Muscle of back (tissue), 3 donors: ENCODE measurements at regions not wholly inside any gene's neighbourhood (a gene's known extent, or its start where the extent isn't known, plus 50 kb on each side); places are given as distances from the start of the nearest gene placed in this dataset.

Source experiments
- DNase-seq, 3 donors: peaks; one replicate each; pipeline versions ENCODE4 v3.0.0 to v3.0.0-alpha.2; 2013

GRCh38 chr11:70824605-70825245 is 426.4 kb downstream of the CTTN start:
- no peak for DNase-seq

DNA sequence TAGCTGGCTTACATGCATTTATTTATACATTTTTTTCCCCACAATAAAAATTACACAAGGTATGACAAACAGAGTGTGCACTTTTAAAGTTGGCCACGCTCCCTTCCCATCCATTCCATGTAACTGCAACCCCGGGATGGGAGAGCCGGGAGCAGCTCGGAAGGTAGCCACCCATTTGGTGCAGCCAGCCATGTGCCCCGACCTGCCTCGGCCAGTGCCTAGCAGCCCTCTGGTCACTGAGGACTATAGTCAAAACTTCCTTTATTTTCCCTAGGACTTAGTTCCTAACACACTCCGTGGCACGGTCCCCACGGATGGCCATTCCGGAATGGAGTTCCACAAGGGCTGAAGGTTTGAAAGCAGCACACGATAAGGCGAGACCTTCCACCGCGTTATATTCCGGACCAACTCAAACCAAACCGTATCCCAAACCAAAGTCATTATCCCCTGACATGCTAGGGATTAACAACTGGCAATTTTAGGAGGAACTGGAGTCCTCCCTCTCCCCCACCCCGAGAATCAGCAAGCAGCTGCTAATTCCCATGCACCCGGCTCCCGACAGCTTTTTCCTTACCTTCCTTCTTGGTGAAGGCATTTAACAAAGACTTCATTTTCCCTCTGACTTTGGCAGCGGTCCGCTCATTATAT is 426.4 kb downstream of the SHANK2 start:
- DNase-seq: no peak

GRCh38 chr11:70826541-70827335 is 425.6 kb downstream of the SHANK2 start:
- DNase-seq: peak; percentile 30 to 70 (median 38)

DNA sequence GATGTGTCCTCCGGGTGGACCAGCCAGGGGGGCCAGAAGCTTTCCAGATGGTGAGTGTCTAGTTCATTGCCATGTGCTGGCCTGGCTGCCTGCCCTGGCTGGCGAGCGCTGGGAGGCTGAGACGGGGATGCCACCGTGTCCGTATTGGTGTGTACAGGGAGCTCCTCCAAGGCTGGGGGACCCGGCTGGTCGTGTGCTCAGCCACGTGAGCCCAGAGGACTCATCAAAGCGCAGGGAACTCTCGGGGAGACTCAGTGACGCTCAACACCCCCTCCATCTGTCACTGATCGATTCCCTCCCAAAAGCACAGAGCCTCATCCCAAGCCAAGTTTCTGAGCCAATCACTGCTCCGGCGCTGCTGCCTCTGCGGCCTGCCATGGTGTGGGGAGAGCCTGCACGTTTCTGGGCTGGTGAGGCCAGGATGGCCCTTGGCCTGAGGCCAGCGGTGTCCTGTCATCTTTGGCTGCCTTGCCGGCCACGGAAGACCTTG is 423.7 kb downstream of the SHANK2 start:
- DNase-seq: peak; percentile 29 to 68 (median 37)

DNA sequence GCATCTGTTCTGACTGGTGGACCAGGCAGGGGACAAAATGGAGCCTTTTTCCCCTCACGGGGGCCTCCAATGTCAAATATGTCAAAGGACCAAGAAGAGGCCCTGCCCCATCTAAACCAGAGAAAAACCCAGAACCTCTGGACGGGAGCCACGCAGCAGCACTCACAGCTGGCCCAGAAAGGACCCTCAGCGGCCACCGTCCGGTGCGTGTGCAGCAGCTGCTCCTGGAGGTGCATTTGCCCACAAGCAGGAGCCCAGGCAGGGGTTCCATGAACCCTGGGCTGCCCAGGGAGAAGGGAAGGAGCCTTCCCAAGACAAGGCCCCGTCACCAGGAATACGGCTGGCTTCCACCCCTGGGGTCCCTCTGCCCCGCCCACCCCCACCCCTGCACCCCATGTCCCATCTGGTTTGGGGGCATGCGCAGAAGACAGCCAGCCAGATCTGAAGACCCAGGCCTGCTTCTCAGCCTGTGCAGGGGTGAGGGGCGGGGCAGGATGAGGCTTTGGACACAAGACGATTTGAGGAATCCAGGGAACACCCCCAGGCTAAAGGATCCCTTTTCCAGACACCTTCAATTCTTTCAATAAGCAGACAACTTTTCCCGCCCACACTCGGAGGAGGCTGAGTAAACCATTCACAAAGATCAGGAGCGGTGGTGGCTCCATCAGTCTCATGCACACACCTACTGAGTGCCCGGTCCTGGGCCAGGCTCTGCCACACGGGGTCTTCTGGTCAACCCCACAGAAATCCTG is 423.1 kb downstream of the SHANK2 start:
- DNase-seq: no peak

DNA sequence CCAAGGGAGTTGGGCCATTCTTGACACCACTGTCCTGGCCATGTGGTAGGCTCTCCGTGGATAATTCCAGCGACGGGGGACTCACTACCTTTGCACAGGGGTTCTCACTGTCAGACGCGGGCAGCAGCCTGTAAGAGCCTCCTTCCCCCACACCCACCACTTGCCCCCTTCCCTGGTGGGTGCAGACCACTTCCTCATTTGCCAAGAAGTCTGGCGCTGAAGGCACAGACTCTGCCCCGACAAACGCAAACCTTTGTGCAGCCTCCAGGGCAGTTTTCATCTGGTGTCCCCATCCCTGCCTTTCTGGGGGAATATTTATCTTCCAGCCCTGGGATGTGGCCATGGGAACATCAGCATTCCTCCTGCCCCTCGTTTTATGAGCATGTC is 422.5 kb downstream of the SHANK2 start:
- DNase-seq: no peak

GRCh38 chr11:70833011-70833410 is 419.4 kb downstream of the SHANK2 start:
- DNase-seq: no peak

- DNase-seq: no peak
These were observed 418.8 kb downstream of the SHANK2 start for GRCh38 chr11:70833554-70833953.

DNA sequence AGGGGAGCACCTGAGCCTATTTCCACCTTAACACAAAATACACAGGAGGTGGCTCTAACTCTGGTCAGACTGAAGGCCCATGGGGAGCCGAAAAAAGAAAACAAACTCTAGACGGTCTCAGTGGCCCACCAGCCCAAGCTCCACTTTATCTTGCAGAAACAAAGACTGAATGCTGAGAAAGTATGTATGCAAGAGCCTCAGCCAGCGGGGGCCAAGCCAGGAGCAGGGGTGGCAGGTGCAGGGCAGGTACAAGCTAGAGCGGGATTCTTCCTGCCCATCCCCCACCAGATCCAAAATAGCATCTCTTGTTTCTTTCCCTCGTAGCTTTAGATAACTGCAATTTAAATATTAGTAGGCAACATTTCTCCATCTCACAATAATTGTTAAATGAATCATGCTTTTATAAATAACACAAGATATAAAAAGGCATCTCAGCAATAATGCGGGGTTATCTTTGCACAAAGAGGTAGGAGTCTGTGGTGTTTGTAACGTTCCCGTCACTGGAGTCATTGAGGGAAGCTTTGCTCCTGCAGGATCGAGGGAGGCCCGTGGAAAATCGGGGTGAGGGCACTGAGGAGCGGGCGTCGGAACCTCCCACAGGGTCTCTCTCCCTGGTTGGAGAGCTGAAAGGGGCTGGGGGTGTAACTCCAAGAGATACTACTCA is 418.0 kb downstream of the SHANK2 start:
- no peak for DNase-seq

- no peak for DNase-seq
These were observed 417.3 kb downstream of the SHANK2 start for GRCh38 chr11:70834984-70835560.

GRCh38 chr11:70836071-70836470 is 416.3 kb downstream of the SHANK2 start:
- DNase-seq: no peak

DNA sequence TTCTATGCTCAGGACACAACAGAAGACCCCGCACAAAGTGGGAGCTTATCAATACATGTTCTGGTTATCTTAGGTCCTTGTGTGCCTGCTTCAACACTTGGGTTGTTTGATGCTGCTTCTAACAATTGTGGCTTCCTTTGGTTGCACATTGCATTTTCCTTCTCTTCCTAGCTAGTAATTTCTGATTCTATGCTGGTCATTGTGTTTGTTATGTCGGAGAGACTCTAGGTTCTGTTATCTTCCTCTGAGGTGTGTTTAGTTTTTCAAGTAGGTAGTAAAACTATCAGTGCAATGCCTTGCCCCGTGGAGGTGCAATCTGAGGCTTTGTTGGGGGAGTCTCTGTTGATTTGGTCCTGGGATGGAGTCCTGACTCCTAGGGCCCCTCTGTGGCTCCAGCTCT is 414.2 kb downstream of the SHANK2 start:
- no peak for DNase-seq

DNA sequence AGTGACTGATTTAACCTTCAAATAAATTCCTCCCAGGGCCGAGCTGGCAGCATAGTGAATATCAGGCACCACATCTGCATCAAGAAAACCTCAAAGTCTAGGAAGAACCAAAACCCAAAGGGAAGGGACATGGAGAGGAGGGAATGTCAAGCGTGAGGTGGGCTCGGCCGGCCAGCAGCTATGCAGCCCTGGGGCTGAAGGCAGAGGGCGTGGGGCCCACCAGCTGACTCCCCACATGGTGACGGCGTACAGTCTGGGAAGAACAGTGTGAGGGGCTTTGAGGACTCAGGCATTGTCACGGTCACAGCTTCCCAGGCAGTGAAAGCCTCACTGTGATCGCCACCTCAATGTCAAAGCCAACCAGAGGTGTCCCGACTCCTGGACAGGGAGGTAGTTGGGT is 412.5 kb downstream of the SHANK2 start:
- DNase-seq: no peak

DNA sequence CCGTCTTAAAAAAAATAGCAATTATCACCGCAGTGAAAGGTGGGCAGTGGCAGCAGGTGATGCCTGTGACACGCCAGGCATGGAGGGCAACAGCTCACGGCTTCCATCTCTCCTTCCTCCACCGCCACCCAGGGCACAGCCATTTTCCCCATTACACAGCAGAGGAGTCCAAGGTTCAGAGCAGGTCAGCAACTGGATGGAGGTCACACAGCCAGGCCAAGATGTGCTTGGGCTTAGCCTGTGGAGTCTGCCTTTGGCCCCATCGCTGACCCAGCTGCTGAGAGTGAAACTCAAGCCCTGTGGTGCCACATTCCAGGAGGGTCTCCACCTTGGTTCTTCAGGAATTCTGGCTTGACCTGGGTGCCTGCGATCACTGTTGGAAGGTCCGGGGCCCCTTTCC is 411.1 kb downstream of the SHANK2 start:
- no peak for DNase-seq

DNA sequence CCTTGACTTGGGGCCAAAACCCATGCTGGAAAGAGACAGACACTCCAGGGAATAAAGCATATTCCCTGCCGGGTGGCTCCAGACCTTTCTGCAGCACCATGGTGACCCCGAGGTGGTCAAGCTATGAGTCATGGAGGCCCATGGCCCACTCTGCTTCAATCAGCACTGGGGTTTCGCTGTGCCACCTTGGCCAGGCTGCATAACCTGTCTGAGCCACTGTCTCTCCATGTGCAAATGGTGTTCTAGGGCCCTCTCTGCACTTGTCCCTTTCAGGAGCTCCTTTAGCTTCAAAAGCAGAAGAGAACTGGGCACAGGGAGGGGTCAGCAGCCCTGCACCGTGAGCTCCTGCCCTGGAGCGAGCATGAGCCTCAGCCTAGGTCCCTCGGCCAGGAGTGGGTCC is 410.1 kb downstream of the SHANK2 start:
- no peak for DNase-seq

DNA sequence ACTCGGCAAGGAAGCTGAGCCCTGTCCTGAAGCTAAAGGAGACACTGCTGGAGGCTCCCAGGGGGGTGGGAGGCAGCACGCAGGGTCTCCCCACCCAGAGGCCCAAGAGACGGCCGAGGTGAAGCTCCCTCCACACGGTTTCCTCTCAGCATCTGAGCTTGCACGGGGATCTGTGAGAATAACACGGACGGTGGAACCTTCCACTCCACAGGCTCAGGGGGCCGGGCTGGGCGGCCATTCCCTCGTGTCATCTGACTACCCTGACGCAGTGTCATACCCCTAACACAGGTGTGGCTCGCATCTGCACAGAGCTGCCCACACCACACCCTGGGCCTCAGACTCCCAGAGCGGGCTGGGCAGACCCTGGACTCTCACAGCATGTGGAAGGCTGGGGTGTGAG is 409.7 kb downstream of the SHANK2 start:
- DNase-seq: no peak

GRCh38 chr11:70843906-70844305 is 408.5 kb downstream of the SHANK2 start:
- DNase-seq: no peak

GRCh38 chr11:70844387-70844786 is 408.0 kb downstream of the SHANK2 start:
- no peak for DNase-seq

- no peak for DNase-seq
These were observed 406.8 kb downstream of the SHANK2 start for GRCh38 chr11:70845591-70846041.

DNA sequence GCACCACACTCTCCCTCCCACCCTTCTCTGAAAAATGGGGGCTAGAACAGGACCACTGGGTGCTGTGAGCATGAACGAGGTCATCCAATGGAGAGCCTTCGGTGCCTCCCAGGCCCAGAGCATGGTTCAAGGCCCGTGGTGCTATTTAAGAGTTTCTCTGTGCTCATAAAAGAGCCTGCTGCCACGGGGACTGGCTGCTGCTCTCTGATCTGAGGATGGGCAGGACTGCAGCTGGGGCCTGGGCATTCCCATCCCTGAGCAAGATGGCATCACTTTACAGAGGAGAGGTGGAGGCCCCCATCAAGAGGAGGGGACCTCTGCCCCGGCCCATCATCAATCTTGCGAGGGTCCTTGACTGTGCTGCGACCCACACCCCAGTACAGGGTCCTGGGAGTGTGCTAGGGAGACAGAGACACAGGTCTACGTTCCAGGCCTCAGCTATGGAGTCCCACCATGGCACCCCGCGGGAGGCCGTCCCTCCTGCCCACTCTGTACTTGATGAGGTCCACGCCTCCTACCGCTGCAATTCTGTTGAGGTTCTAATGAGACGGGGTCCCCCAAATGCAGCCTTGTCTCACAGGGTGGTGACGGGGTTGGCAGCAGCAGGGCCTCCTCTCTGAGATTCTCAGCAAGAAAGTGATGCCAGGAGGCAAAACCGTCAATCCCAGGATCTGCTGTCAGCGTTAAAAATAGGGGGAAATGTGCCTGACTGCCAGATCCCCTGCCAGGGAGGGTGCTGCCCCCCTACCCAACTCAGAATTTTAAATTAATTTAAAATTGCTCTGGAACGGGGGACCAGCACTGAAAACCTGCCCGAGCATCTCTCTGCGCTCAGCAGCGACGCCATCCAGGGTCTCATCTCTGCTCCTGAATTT is 405.4 kb downstream of the SHANK2 start:
- no peak for DNase-seq
